Stomach (tissue), 4 donors: ENCODE measurements at regions not wholly inside any gene's neighbourhood (a gene's known extent, or its start where the extent isn't known, plus 50 kb on each side); places are given as distances from the start of the nearest gene placed in this dataset.

Experiments used
- EP300 ChIP-seq: sonication (generic); formaldehyde crosslinking; IDR thresholded peaks from one replicate; pipeline ENCODE4 v1.6.1; 2017; ENCODE audit warnings: antibody characterized with exemption
- POLR2AphosphoS5 ChIP-seq, 3 donors: sonication (generic); formaldehyde crosslinking; IDR thresholded peaks; one replicate each; pipeline ENCODE4 v1.6.1; 2016; ENCODE audit warnings: antibody characterized with exemption in 3 of 3
- TF ChIP-seq, protein P1 (sequence below), 7 experiments: fragments of 450-650 bp in 4 of 7; fragments of 200-600 bp in 3 of 7; sonication (generic) in 3 of 7; IDR thresholded peaks; one replicate each; pipeline ENCODE4 v1.5.1; 2016 to 2019; ENCODE audit warnings: antibody characterized with exemption in 7 of 7, control low read depth in 2 of 7, mild to moderate bottlenecking in 1 of 7

DNA sequence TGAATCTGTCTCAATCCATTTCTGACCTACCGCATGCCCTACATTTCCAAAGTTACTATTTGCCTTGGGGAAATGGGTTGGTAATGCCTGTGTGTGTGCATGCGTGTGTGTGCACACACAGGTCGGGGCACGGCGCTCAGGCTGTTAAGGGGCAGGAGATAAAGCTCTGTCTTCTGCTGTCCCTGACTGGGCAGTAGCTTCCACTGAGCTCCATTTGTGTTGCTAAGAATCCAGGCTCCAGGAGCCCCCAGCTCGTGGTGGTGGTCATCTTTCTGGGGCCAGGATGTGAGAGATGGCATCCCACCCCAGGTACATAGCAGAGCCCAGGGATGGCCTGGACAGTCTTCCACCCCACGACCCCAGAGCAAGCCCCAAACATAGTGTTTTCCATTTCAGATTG, 66.7 kb upstream of the HS6ST1 start:
- TF ChIP-seq EP300 (no peak), POLR2AphosphoS5 (IDR thresholded peaks at IDR 0.05) (no peak)
- TF ChIP-seq, protein P1, sequence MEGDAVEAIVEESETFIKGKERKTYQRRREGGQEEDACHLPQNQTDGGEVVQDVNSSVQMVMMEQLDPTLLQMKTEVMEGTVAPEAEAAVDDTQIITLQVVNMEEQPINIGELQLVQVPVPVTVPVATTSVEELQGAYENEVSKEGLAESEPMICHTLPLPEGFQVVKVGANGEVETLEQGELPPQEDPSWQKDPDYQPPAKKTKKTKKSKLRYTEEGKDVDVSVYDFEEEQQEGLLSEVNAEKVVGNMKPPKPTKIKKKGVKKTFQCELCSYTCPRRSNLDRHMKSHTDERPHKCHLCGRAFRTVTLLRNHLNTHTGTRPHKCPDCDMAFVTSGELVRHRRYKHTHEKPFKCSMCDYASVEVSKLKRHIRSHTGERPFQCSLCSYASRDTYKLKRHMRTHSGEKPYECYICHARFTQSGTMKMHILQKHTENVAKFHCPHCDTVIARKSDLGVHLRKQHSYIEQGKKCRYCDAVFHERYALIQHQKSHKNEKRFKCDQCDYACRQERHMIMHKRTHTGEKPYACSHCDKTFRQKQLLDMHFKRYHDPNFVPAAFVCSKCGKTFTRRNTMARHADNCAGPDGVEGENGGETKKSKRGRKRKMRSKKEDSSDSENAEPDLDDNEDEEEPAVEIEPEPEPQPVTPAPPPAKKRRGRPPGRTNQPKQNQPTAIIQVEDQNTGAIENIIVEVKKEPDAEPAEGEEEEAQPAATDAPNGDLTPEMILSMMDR (IDR thresholded peaks at IDR 0.05) = no peak
